ENCODE measurements at regions not wholly inside any gene's neighbourhood (a gene's known extent, or its start where the extent isn't known, plus 50 kb on each side); places are given as distances from the start of the nearest gene placed in this dataset.
A peak's percentile ranks its signal among the peaks of the same experiment; 100 is the strongest.
"Not testable (repeated sequence)": the region's sequence is repeated elsewhere in the genome, so short reads cannot be mapped to it uniquely, and the experiment has no call there.

DNA sequence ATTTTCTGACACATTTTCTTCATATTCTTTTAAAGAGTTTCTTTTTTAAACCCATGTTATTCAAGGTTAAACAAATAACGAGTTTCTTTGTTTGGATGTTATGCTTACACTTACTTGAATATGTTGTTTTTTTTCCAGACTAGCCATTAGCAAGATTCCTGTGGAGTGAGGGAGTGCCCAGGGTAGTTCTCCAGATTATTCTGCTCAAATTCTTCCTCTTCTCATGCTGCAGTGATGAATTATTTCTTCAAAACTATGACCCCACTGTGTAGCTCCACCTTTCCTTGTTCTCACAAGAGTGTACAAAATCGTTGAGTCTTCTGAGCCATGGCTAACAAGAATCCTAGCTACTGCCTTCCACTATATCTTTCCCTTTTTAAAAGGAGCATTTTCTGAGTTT, 134.1 kb upstream of the ELOVL6 start:
- H3K4me3 ChIP-seq (ENCODE audit: control insufficient read depth, low read depth, low read length): no peak overlapping the region
- no peak for DNase-seq (ENCODE audit: low read depth)
- TF ChIP-seq, protein P1, sequence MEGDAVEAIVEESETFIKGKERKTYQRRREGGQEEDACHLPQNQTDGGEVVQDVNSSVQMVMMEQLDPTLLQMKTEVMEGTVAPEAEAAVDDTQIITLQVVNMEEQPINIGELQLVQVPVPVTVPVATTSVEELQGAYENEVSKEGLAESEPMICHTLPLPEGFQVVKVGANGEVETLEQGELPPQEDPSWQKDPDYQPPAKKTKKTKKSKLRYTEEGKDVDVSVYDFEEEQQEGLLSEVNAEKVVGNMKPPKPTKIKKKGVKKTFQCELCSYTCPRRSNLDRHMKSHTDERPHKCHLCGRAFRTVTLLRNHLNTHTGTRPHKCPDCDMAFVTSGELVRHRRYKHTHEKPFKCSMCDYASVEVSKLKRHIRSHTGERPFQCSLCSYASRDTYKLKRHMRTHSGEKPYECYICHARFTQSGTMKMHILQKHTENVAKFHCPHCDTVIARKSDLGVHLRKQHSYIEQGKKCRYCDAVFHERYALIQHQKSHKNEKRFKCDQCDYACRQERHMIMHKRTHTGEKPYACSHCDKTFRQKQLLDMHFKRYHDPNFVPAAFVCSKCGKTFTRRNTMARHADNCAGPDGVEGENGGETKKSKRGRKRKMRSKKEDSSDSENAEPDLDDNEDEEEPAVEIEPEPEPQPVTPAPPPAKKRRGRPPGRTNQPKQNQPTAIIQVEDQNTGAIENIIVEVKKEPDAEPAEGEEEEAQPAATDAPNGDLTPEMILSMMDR (conservative IDR thresholded peaks at IDR 0.05; ENCODE audit: control insufficient read depth, insufficient read depth, low read depth, low read length): no peak

DNA sequence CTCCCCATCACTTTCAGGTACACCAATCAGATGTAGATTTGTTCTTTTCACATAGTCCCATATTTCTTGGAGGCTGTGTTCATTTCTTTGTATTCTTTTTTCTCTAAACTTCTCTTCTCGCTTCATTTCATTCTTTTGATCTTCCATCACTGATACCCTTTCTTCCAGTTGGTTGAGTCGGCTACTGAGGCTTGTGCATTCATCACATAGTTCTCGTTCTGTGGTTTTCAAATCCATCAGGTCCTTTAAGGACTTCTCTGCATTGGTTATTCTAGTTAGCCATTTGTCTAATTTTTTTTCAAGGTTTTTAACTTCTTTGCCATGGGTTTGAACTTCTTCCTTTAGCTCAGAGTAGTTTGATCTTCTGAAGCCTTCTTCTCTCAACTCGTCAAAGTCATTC, 128.0 kb upstream of the ELOVL6 start:
- not testable (repeated sequence) for DNase-seq (ENCODE audit: low read depth); H3K4me3 ChIP-seq (ENCODE audit: control insufficient read depth, low read depth, low read length)

DNA sequence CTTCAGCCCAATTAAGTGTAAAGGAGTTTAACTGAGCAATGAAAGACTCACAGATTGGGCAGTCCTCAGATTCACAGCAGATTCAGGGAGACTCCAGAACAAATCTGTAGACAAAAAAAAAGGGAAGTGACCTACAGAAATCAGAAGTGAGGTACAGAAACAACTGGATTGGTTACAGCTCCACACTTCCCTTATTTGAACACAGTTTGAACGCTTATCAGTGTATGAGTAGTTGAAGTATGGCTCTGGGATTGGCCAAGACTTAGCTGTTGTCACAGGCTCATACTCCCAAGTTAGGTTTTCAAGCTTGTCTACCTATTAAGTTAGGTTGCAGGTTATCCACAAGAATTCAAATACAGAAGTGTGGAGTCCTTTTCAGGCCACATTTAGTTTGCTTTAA, 112.4 kb upstream of the ELOVL6 start:
- DNase-seq (ENCODE audit: low read depth): peak; percentile 5
- no peak overlapping the region for H3K4me3 ChIP-seq (ENCODE audit: control insufficient read depth, low read depth, low read length)
- TF ChIP-seq, protein P1 (conservative IDR thresholded peaks at IDR 0.05; ENCODE audit: control insufficient read depth, insufficient read depth, low read depth, low read length): no peak

DNA sequence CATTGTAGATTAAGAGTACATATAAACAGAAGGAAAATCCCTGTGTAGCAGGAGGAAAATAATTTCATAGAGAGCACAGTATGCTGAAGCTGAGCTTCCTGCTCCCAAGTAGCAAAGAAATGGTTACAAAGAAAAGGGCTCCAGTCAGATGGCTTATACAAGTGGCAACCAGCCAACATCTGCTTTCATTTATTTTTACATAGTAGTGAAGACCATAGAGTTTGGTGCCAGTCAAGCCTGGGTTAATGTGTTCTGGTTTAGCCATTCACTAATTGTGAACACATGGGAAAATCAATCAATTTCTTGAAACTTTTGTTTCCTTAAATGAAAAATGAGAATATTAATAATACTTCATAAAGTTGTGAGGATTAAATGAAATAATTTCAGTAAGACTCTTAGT, 111.3 kb upstream of the ELOVL6 start:
- TF ChIP-seq, protein P1 (conservative IDR thresholded peaks at IDR 0.05; ENCODE audit: control insufficient read depth, insufficient read depth, low read depth, low read length): no peak
- DNase-seq (ENCODE audit: low read depth): peak; percentile 78
- no peak overlapping the region for H3K4me3 ChIP-seq (ENCODE audit: control insufficient read depth, low read depth, low read length)

DNA sequence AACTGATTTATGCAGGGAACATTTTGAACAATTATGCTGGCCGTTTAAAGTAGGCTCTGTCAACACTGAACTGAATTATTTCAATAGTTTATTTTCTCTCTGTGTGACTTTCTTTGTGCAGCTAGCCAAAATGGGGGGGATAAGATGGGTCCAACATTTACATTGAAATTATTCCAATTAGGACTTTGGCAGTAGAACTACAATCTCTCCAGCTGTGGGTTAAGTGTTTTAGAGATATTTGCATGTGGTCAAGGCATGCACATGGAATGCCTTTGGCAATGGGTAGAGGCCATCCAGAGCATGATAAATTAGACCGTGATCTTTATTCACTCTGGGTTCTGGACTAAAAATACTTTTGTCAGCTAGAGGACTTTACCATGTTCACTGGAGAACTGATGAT, 107.9 kb upstream of the ELOVL6 start:
- TF ChIP-seq, protein P1 (conservative IDR thresholded peaks at IDR 0.05; ENCODE audit: control insufficient read depth, insufficient read depth, low read depth, low read length): no peak
- H3K4me3 ChIP-seq (ENCODE audit: control insufficient read depth, low read depth, low read length): no peak overlapping the region
- peak; percentile 23 for DNase-seq (ENCODE audit: low read depth)

DNA sequence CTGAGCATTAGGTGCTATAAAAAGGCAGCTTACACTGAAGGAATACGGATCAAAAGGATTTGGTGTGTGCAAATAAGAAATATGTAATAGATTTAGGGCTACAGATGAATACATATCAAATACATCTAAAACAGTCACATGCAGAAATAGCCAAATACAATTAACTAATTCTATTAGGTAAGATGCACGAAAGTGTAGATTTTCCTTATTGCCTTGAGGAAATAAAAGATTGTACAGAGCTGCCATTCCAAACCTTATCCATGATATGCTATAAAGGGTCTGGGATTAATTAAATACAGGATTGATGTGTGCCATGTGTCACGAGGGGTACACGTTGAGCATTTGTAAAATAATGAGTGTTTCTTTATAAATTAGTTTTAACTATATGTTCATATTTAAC, 107.0 kb upstream of the ELOVL6 start:
- H3K4me3 ChIP-seq (ENCODE audit: control insufficient read depth, low read depth, low read length): no peak overlapping the region
- DNase-seq (ENCODE audit: low read depth): no peak
- TF ChIP-seq, protein P1 (conservative IDR thresholded peaks at IDR 0.05; ENCODE audit: control insufficient read depth, insufficient read depth, low read depth, low read length): no peak

DNA sequence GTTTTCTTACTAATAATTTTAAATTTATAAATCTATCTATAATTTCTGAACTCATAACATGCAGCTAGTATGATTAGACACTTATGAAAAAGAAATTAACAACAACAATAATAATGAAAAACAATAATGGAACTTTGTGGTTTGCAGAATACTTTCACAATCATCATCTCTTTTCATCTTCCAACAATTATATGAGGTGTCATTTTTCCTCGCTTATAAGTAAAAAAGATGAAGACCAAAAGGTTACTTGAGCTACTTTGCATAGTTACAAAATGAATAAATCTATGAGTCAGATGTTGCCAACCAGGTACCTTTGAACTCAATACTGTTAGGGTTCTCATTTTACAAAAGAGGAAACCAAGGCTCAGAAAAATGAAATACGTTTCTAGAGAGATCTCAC, 98.5 kb upstream of the ELOVL6 start:
- TF ChIP-seq, protein P1 (conservative IDR thresholded peaks at IDR 0.05; ENCODE audit: control insufficient read depth, insufficient read depth, low read depth, low read length): no peak
- no peak for DNase-seq (ENCODE audit: low read depth)
- H3K4me3 ChIP-seq (ENCODE audit: control insufficient read depth, low read depth, low read length): no peak overlapping the region

Measured in fibroblast of mammary gland (primary cell).